Skin epidermis (tissue), 12 donors: ENCODE measurements at regions not wholly inside any gene's neighbourhood (a gene's known extent, or its start where the extent isn't known, plus 50 kb on each side); places are given as distances from the start of the nearest gene placed in this dataset.

Experiments used
- H3K27ac ChIP-seq, 21 experiments: fragments of 200-600 bp; sonication (generic) in 11 of 21; one replicate each; pipeline ENCODE4 v1.5.0; 2020; ENCODE audit warnings: mild to moderate bottlenecking in 3 of 21, inconsistent platforms in 2 of 21, moderate library complexity in 2 of 21
- H3K4me3 ChIP-seq, 7 experiments: fragments of 200-600 bp; sonication (generic) in 2 of 7; one replicate each; pipeline ENCODE4 v1.5.0; 2020; ENCODE audit warnings: inconsistent platforms in 2 of 7, mild to moderate bottlenecking in 2 of 7, moderate library complexity in 1 of 7

DNA sequence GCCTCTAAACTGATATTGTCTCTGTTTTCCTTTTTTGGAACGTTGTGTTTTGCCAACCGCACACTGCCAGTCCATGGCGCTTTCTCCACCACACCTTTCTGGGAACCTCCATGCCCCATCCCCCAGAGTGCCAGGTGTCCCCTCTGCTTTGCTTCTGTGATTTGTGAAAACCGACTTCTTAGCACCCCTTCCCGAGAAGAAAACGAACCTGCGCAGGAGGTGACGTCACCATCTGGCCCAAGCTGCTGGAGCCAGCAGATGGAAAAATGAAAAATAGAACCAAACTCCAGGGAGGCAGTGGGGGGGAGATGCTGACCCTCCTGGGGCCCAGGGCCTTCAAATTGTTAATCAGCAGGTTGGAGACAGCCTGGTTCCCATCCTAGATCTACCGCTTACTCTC, 103.8 kb downstream of the HTR5A start:
- no peak overlapping the region for H3K4me3 ChIP-seq
- H3K27ac ChIP-seq, result no peak overlapping the region

DNA sequence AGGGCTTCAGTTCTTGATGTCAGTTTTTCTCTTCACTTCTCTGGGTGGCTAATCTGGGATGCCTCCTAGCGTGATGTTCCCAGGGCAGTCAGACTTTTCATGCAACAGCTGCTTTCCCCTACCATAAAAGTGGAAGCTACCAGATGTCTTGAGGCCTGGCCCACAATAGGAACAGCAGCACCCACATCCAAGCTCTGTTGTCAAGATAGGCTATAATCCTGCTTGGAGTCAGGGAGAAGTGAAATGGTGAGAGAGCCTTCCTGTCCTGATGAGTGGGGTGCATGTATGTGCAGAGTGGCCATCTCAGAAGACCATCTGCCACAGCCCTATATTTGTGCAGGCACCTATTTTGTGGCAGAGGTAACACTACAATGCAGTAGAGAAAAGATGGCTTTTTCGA, 108.0 kb downstream of the HTR5A start:
- Histone ChIP-seq H3K4me3 (no peak overlapping the region), H3K27ac (no peak overlapping the region)

DNA sequence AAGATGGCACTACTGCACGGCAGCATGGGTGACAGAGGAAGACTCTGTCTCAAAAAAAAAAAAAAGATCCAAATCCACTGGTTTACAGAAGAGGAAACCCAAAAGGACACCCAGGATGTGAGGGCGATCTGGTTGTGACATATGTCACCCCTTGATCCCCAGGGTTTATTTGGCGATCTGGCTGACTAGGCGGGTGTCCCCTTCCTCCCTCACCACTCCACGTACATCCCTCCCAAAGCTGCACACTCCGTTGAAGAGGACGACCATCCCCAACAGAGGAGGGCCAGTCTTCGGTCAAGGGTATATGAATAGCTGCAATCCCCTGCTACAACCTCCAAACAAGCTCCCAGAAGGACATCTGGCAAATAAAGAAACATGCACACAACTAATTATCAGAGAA, 111.6 kb downstream of the HTR5A start:
- Histone ChIP-seq H3K27ac (no peak overlapping the region), H3K4me3 (no peak overlapping the region)

DNA sequence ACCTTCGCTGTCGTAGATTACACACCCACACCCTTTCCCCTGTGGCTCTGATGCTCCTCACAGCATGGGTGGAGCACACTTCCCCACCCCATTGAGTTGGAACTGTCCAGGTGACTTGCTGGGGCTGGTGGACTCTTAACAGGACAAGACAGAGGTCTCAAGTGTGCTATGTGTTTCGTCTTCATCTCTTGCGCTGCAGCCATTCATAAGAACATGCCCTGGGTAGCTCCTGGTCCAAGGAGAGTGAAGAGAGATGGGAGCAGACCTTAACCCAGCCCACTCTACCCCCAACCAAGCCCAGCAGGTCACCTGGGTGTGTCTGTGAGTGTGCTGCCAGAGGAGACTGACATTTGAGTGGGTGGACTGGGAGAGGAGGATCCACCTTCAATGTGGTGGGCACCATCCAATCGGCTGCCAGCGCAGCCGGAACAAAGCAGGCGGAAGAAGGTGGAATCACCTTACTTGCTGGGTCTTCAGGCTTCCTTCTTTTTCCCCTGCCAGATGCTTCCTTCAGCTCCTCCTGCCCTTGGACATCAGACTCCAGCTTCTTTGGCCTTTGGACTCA, 112.4 kb downstream of the HTR5A start:
- H3K4me3 ChIP-seq, result no peak overlapping the region
- no peak overlapping the region for H3K27ac ChIP-seq

DNA sequence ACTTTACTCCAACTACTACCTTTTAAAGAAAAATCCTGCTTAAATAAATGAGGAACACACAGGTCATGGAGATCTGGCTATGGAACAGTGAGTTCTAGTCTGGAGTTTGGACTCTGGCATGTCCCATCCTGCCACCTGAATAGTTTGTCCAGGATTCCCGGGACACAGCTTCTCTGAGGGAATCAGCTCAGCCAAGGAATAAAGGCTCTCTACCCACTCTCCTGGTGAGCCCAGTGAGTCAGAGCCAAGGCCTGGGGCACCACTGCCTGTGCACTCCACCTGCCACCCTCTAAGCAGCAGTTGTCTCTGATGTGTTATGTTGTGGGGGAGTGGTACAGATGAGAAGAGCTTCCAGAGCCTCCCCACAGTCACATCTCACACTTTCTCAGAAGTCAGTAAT, 113.5 kb downstream of the HTR5A start:
- H3K4me3 ChIP-seq, result no peak overlapping the region
- no peak overlapping the region for H3K27ac ChIP-seq

DNA sequence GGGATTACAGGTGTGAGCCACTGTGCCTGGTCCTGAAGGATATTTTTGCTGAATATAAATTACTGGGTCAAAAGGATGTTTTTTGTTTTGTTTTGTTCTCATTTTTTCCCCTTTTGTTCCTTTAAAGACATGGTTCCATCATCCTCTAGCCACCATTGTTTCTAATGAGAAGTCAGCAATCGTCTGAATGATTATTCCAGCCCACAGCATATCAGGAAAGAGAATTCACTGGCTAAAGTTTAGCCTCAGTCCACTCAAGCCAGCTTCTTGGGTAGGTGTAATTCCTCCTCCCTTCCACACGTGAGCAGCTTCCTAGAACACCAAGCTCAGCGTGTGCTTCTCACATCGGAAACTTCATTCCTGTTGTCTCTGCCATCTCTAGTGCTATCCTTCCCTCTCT, 112.8 kb upstream of the INSIG1 start:
- no peak overlapping the region for H3K4me3 ChIP-seq
- no peak overlapping the region for H3K27ac ChIP-seq

DNA sequence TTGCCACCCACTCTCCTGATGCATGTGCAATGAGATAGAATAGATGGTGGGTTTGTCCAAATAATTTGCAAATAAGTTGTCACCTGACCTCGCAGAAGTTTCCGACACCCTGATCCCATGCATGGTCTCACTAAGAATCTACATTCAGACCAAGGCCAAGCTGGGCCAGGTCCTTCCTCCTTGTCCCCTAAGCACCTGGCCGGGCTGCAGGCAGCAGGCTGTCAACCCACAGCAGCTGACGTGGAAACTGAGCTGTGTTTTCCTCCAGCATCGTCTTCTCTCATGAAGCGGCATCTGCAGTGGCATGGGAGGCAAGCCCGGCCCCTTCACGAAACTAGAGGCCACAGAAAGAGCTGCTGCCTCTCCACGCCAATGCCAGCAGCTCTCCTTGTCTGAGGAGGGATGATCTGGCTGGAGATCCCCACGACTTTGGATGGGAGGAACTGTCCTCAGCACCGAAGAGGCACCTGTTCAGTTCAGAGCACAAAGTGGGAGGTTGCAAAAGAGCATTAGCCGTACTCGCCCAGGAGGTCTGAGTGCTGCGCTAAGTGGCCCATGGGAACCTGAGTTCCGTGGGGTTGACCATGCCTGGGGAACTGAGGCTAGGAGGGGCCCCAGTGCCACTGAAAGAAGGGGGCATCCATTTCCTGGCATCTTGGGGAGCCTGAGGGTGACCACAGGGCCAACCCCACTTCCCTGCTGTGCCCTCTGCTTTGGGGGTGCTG, 110.5 kb upstream of the INSIG1 start:
- Histone ChIP-seq H3K27ac (no peak overlapping the region), H3K4me3 (no peak overlapping the region)

DNA sequence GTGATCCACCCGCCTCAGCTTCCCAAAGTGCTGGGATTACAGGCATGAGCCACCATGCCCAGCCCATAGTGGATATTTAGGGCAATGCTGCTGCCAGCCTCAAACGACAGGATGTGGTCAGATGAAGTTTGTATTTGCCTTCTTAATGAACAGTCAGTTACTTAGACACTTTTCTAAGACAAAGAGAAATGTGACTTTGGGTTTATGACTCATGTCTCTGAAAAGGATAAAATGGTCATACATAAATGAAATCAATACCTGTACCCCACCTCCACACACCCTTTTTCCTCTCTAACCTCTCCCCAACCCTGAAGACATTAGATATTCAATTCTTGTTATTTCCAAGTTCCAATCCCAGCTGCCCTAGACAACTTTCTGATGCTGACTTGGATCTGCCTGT, 109.3 kb upstream of the INSIG1 start:
- no peak overlapping the region for H3K4me3 ChIP-seq

DNA sequence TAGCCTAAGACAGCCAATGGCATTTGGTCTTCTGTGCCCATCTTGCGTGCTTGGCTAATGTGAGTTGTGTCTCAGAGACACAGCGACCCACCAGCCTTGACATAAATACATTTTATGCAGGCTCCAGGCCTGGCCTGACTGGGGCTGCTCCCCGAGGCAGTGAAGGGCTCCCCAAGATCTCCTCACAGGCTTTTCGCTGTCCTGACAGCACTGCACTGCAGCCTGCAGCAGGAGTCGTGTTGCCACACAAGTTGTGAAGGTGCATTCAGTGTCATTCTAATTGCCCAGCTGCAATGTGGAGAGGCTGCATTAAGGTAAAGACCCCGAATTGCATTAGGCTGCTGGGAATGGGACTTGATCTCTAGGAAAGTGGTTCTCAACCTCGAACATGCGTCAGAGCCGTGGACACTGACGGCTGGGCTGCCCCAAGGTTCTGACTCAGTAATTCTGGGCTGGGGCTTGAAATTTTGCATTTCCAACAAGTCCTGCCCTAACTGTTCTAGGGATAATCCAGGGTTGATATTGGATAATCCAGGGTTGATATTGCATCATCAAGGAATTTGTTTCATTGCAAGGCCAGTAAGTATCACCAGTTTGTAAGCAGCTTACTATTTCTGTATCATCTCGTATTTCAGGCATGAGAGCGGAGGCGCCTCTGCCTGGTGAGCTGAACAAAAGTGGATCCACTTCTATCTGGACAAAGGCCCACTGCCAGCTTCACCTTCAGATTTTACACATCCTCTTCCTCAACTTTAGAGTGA, 108.7 kb upstream of the INSIG1 start:
- no peak overlapping the region for H3K27ac ChIP-seq

More for the DNA sequence above, 109.3 kb upstream of the INSIG1 start:
- no peak overlapping the region for H3K27ac ChIP-seq

DNA sequence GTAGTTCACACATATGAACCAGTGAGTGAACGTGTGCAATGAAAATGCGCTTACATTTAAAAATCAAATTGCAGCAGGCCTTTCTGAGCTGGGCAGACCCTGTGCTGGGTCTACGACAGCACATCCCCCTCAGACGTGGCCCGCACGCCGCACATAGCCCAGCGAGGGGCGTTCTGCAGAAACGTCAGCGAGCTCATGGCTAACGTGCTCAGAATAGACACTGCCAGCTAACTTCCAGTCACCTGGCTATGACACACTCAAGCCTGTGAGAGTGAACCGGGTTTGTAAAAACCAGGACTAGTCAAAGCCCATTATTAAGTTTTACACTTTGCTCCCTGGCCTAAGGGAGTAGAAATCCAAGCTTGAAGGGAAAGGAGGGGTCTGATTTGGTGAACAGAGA, 108.1 kb upstream of the INSIG1 start:
- H3K4me3 ChIP-seq, result no peak overlapping the region
- H3K27ac ChIP-seq, result no peak overlapping the region

More for the DNA sequence above, 108.7 kb upstream of the INSIG1 start:
- no peak overlapping the region for H3K4me3 ChIP-seq

DNA sequence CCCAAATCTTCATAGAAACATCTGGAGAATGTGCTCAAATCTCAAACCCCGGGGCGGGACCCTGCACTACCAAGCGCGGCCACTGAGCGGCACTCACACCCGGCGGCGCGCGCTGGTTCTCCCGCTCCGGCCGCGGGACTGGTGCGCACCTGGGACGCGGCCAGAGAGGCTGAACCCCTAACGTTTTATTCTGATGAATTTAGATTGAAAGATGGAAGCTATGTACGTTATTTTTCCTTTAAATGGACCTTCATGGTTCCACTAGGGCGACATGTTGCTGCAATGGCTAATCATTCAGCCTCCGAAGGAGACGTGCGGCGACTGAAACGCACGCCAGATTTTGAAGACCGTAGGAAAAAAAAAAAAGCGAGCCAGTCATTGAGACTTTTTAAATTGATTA, 107.0 kb upstream of the INSIG1 start:
- Histone ChIP-seq H3K4me3 (no peak overlapping the region), H3K27ac (no peak overlapping the region)

DNA sequence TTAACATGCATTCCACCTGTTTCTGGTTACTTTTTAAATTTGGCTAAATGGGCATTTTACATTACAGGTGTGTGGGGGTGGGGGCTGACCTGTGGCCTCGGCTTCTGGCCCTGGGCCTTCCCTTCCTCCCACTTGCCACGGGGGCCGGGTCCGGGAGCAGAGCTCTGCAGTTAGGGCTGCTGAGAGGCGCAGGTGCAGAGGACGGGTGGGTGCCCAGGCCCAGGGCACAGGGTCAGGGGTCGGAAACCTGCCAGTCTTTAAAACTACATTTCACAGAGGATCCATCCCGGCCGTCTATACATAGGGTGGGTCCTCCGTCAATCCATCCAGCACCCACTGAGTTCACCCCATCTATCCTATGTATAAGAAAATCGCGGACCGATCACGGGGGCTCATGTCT, 106.5 kb upstream of the INSIG1 start:
- Histone ChIP-seq H3K4me3 (no peak overlapping the region), H3K27ac (no peak overlapping the region)

DNA sequence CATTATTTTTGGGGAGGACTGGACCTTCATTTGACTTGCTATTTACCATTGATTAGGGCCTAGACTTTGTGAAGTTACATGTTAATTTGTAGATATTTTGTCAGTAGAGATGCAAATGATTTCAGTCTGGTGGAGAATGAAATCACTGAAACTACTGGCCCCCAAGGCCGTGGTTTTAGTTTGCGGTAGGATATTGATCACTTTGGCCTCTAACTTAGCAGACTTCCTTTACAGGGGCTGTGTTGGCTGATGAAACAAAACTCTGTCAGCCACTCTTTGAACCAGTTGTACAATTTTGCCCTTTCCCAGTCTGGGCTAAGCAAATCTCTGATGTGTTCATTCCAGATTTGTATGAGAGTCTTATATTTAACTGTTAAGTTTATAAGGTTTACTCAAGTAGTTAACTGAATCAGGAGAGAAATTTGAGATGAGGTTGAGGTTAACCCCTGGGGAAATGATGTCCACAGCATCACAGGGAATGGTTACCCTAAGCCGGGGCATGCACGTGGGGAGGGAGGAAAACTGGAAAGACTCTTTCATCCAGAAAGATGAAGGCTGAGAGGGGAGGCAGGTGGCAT, 105.7 kb upstream of the INSIG1 start:
- H3K27ac ChIP-seq, result no peak overlapping the region
- no peak overlapping the region for H3K4me3 ChIP-seq

DNA sequence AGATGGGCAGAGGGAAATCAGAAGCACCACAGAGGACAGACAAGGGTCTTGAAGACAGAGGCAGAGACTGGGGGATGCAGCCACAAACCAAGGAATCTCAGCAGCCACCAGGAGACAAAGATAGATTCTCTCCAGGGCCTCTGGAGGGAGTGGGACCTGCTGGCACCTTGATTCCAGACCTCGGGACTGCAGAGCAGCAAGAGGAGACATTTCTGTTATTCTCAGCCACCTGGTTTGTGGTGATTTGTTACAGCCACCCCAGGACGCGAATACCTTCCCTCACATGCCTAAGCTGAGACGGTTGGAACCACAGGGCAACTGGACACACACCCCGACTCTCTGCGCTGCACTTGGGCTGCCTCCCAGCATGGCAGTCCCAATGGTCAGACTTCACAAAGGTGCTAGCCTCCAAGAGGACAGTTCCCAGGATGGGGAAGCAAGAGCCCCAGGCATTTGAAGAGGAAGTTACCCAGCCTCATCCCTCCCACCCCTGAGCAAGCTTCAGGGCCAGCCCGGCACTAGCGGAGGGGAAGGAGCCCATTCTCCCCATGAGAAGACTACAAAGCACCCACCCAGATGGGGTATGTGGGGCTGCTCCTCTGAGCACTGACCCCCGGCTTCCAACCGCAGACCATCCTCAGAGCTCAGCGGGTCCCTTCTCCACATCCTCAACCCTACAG, 104.6 kb upstream of the INSIG1 start:
- Histone ChIP-seq H3K4me3 (no peak overlapping the region), H3K27ac (no peak overlapping the region)

DNA sequence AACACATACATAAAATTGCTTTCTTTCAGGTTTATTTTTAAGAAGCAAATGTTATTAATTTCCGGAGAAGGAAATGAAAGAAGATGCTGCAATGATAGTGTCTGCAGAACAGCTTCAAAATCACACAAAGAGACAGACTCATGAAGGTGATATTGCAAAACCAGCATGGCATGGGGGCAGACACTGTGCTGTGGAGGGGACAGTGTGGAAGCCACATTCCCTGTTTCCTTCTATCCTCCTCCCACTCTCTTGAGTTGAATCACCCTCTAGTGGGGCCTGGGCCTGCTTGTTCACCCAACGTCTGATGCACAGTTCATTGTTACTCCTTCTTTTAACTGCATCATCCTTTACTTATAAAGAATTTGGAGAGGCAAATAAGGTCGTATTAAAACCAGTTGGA, 104.0 kb upstream of the INSIG1 start:
- Histone ChIP-seq H3K27ac (no peak overlapping the region), H3K4me3 (no peak overlapping the region)

DNA sequence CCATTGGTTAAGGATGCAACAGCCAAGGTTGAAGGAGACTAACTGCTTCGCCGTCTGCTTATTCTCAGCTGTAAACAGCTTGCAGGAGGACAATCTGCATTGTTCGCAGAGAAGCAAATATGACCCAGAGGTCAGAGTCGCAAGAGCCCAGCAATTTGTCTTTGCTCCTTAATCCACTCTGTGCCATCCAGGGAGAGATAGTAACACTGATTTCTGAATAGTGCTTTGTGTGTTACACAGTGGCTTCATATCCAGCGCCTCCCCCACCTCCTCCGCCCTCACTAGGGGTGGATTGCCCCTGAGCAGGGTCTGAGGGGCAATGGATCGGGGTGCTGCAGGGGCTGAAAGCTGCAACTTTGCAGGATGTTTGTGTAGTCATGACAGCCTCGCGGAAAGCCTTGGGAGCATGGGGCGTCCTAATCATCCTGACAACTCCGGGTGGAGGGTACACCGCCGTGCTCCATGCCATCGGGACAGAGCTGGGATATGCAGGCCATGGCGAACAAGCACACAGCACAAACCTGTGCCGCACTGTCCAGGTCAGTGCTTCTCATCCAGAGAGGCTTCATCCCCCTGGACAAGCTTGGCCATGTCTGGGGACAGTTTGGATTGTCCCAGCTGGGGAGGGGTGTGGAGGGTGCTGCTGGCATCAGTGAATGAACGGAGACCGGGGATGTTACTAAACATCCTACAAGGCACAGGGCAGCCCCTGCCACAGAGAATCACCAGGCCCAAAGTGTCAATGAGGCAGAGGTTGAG, 103.1 kb upstream of the INSIG1 start:
- H3K27ac ChIP-seq, result no peak overlapping the region
- H3K4me3 ChIP-seq, result no peak overlapping the region

DNA sequence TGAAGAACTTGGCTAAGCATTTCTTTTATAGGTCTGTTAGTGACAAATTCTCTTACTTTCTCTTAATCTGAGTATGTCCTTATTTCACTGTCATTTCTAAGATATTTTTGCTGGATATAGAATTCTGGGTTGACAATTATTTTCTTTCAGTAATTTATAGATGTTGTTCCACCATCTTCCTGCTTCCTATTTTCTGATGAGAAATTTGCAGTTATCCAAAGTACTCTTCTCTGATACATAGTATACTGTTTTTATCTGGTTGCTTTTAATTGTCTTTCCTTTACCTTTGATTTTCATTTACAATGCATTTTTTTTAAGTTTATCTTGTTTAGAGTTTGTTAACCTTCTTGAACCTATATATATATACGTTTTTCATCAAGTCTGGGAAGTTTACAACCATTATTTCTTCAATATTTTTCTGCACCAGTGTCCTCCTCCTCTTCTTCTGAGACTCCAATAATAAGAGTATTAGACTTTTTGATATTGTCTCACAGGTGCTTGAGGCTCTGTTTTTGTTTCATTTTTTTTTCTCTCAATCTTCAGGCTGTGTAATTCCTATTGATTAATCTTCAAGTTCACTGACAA, 101.6 kb upstream of the INSIG1 start:
- no peak overlapping the region for H3K27ac ChIP-seq
- H3K4me3 ChIP-seq, result no peak overlapping the region

DNA sequence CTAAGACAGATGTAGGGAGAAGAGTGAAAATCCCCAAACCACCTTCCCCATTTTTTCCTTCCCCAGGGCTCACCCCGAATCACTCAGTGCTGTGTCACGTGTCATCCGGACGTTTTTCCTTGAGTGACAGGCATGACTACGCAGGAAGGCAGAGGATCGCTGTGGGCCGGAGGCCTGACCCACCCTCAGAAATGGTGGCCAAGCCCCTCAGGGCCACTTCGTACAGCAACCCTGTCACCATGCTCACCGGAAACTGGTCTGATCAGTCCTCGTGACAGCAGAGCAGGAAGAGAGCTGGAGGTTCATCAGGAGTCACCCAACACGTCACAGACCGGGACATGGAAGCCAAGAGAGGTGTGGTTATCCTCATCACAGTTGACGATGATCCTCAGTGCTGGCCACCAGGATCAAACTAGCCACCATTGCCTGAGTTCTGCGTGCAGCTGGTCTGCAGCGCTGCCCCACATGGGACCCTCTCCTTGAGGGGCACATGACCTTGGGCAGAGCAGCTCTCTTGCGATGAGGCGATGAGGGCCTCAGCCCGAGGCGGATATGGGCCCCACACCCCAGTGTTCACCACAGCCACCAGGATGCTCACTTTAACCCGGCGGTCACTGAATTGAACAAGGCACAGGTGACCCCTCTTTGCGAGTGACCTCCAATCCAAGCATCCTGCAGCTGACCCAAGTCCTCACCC, 99.3 kb upstream of the INSIG1 start:
- no peak overlapping the region for H3K4me3 ChIP-seq
- H3K27ac ChIP-seq, result no peak overlapping the region
